Activated CD4-positive, alpha-beta T cell treated with anti-CD3 and anti-CD28 coated beads for 36 hours (primary cell): ENCODE measurements at regions not wholly inside any gene's neighbourhood (a gene's known extent, or its start where the extent isn't known, plus 50 kb on each side); places are given as distances from the start of the nearest gene placed in this dataset.

Source experiments
- ATAC-seq: fragments of 200-7000 bp; cut with Tn5 transposase; one replicate; pipeline ENCODE4 v1.10.0; 2021; ENCODE audit warnings: mild to moderate bottlenecking, moderate library complexity
- CTCF ChIA-PET: fragments of 350-600 bp; sonication (Branson Sonifier 250); formaldehyde crosslinking; loops from one replicate; lab custom pipeline; 2021; ENCODE audit warnings: antibody characterized with exemption; lab: Charles Lee
- POLR2A ChIA-PET: fragments of 350-600 bp; sonication (Branson Sonifier 250); formaldehyde crosslinking; loops from one replicate; lab custom pipeline; 2021; ENCODE audit warnings: antibody characterized with exemption, inconsistent platforms; lab: Charles Lee
- DNase-seq: peaks from one replicate; pipeline ENCODE4 v3.0.0-alpha.2; 2020
- H3K27ac Mint-ChIP-seq: one replicate; pipeline ENCODE4 v1.8.0; 2021; ENCODE audit warnings: mixed read lengths
- H3K27me3 Mint-ChIP-seq: one replicate; pipeline ENCODE4 v1.8.0; 2021; ENCODE audit warnings: mixed read lengths
- H3K36me3 Mint-ChIP-seq: one replicate; pipeline ENCODE4 v1.8.0; 2021; ENCODE audit warnings: low read depth, mixed read lengths
- H3K4me1 Mint-ChIP-seq: one replicate; pipeline ENCODE4 v1.8.0; 2021; ENCODE audit warnings: mixed read lengths
- H3K4me3 Mint-ChIP-seq: one replicate; pipeline ENCODE4 v1.8.0; 2021; ENCODE audit warnings: mild to moderate bottlenecking, moderate library complexity, mixed read lengths
- H3K9me3 Mint-ChIP-seq: one replicate; pipeline ENCODE4 v1.8.0; 2021; ENCODE audit warnings: low read depth, mixed read lengths
- intact Hi-C, 2 experiments: fragments of 100-400 bp; cut with DNase I in 1 of 2; cut with micrococcal nuclease in 1 of 2; formaldehyde crosslinking; loops; one replicate each; pipeline versions ENCODE4 v1.14.2 to v1.15.1; 2022 to 2024; cut with DNase I, micrococcal nuclease

- Mint-ChIP-seq H3K27me3 (no peaks in the 10 kb centered on the region), H3K9me3 (no peaks in the 10 kb centered on the region), H3K36me3 (no peaks in the 10 kb centered on the region), H3K4me1 (no peaks in the 10 kb centered on the region), H3K27ac (no peak overlapping the region), H3K4me3 (no peak overlapping the region)
- intact Hi-C loops: no loop called here
- ChIA-PET POLR2A (no interaction called here), CTCF (no interaction called here)
- ATAC-seq (no peak), DNase-seq (no peak)
Measured at GRCh38 chr11:97332271-97332670, 942.5 kb downstream of the JRKL start.

GRCh38 chr11:97336064-97336463, 946.3 kb downstream of the JRKL start:
- no peak overlapping the region for H3K4me3 Mint-ChIP-seq
- H3K4me1 Mint-ChIP-seq: no peaks in the 10 kb centered on the region
- no peaks in the 10 kb centered on the region for H3K36me3 Mint-ChIP-seq
- intact Hi-C loops: no loop called here
- H3K9me3 Mint-ChIP-seq: no peaks in the 10 kb centered on the region
- no peak overlapping the region for H3K27ac Mint-ChIP-seq
- no peaks in the 10 kb centered on the region for H3K27me3 Mint-ChIP-seq
- no peak for DNase-seq
- CTCF ChIA-PET: interaction anchor here (0.8 kb wide), 1 partner anchor 18 kb away, joined by 3 read pairs; no protein-coding TSS in a partner anchor
- no peak for ATAC-seq
- POLR2A ChIA-PET: no interaction called here

- no peak for DNase-seq
- Mint-ChIP-seq H3K36me3 (no peaks in the 10 kb centered on the region), H3K9me3 (peaks cover 2% of the 10 kb centered on the region), H3K27ac (no peak overlapping the region), H3K4me1 (no peaks in the 10 kb centered on the region), H3K4me3 (no peak overlapping the region), H3K27me3 (no peaks in the 10 kb centered on the region)
- intact Hi-C loops: no loop called here
- ChIA-PET POLR2A (no interaction called here), CTCF (no interaction called here)
- ATAC-seq: no peak
Measured at GRCh38 chr11:97345032-97345431, 955.2 kb downstream of the JRKL start.

- Mint-ChIP-seq H3K4me3 (no peak overlapping the region), H3K27me3 (no peaks in the 10 kb centered on the region), H3K27ac (no peak overlapping the region), H3K4me1 (no peaks in the 10 kb centered on the region), H3K9me3 (peaks cover 6% of the 10 kb centered on the region), H3K36me3 (no peaks in the 10 kb centered on the region)
- no peak for ATAC-seq
- intact Hi-C loops: no loop called here
- CTCF ChIA-PET: no interaction called here
- POLR2A ChIA-PET: no interaction called here
- DNase-seq: no peak
Measured at GRCh38 chr11:97349201-97349600, 959.4 kb downstream of the JRKL start.

- no peak overlapping the region for H3K4me3 Mint-ChIP-seq
- DNase-seq (no peak), ATAC-seq (no peak)
- H3K27ac Mint-ChIP-seq: no peak overlapping the region
- CTCF ChIA-PET: no interaction called here
- intact Hi-C loops: no loop called here
- no peaks in the 10 kb centered on the region for H3K4me1 Mint-ChIP-seq
- POLR2A ChIA-PET: no interaction called here
- no peaks in the 10 kb centered on the region for H3K36me3 Mint-ChIP-seq
- H3K9me3 Mint-ChIP-seq: peaks cover 6% of the 10 kb centered on the region
- no peaks in the 10 kb centered on the region for H3K27me3 Mint-ChIP-seq
Measured at GRCh38 chr11:97351939-97352338, 962.1 kb downstream of the JRKL start.

- Mint-ChIP-seq H3K4me1 (no peaks in the 10 kb centered on the region), H3K4me3 (no peak overlapping the region), H3K36me3 (no peaks in the 10 kb centered on the region), H3K27me3 (no peaks in the 10 kb centered on the region), H3K27ac (no peak overlapping the region), H3K9me3 (peaks cover 3% of the 10 kb centered on the region)
- ChIA-PET CTCF (interaction anchor here (1.0 kb wide), 1 partner anchor 18 kb away, joined by 3 read pairs; no protein-coding TSS in a partner anchor), POLR2A (no interaction called here)
- no peak for ATAC-seq
- intact Hi-C loops: no loop called here
- no peak for DNase-seq
Measured at GRCh38 chr11:97354026-97354425, 964.2 kb downstream of the JRKL start.

GRCh38 chr11:97354576-97354975, 964.8 kb downstream of the JRKL start:
- no peaks in the 10 kb centered on the region for H3K4me1 Mint-ChIP-seq
- CTCF ChIA-PET: interaction anchor here (1.0 kb wide), 1 partner anchor 19 kb away, joined by 3 read pairs; no protein-coding TSS in a partner anchor
- no peak overlapping the region for H3K27ac Mint-ChIP-seq

GRCh38 chr11:97355230-97355629, 965.4 kb downstream of the JRKL start:
- CTCF ChIA-PET: no interaction called here
- Mint-ChIP-seq H3K9me3 (peaks cover 3% of the 10 kb centered on the region), H3K36me3 (no peaks in the 10 kb centered on the region), H3K4me1 (no peaks in the 10 kb centered on the region), H3K27ac (no peak overlapping the region), H3K4me3 (no peak overlapping the region), H3K27me3 (no peaks in the 10 kb centered on the region)
- ATAC-seq: no peak
- POLR2A ChIA-PET: no interaction called here
- no peak for DNase-seq
- intact Hi-C loops: no loop called here

More at GRCh38 chr11:97354576-97354975, 964.8 kb downstream of the JRKL start:
- peaks cover 3% of the 10 kb centered on the region for H3K9me3 Mint-ChIP-seq
- no peak overlapping the region for H3K4me3 Mint-ChIP-seq
- H3K27me3 Mint-ChIP-seq: no peaks in the 10 kb centered on the region
- no peaks in the 10 kb centered on the region for H3K36me3 Mint-ChIP-seq
- intact Hi-C loops: no loop called here
- ATAC-seq (no peak), DNase-seq (no peak)
- POLR2A ChIA-PET: no interaction called here

GRCh38 chr11:97356144-97356543, 966.3 kb downstream of the JRKL start:
- no peak for ATAC-seq
- POLR2A ChIA-PET: no interaction called here
- Mint-ChIP-seq H3K27ac (no peak overlapping the region), H3K4me3 (no peak overlapping the region), H3K36me3 (no peaks in the 10 kb centered on the region), H3K27me3 (no peaks in the 10 kb centered on the region), H3K9me3 (peaks cover 3% of the 10 kb centered on the region), H3K4me1 (no peaks in the 10 kb centered on the region)
- DNase-seq: no peak
- CTCF ChIA-PET: no interaction called here
- intact Hi-C loops: no loop called here

GRCh38 chr11:97359016-97359415, 969.2 kb downstream of the JRKL start:
- ATAC-seq (no peak), DNase-seq (no peak)
- intact Hi-C loops: no loop called here
- Mint-ChIP-seq H3K27me3 (no peaks in the 10 kb centered on the region), H3K9me3 (peaks cover under 1% of the 10 kb centered on the region), H3K4me3 (no peak overlapping the region), H3K36me3 (no peaks in the 10 kb centered on the region), H3K4me1 (no peaks in the 10 kb centered on the region), H3K27ac (no peak overlapping the region)
- CTCF ChIA-PET: no interaction called here
- POLR2A ChIA-PET: no interaction called here

- no peaks in the 10 kb centered on the region for H3K36me3 Mint-ChIP-seq
- H3K27me3 Mint-ChIP-seq: no peaks in the 10 kb centered on the region
- peaks cover 10% of the 10 kb centered on the region for H3K9me3 Mint-ChIP-seq
- H3K4me3 Mint-ChIP-seq: no peak overlapping the region
- CTCF ChIA-PET: no interaction called here
- ATAC-seq: no peak
- no peaks in the 10 kb centered on the region for H3K4me1 Mint-ChIP-seq
- intact Hi-C loops: no loop called here
- no peak for DNase-seq
- no peak overlapping the region for H3K27ac Mint-ChIP-seq
- POLR2A ChIA-PET: no interaction called here
Measured at GRCh38 chr11:97361812-97362378, 972.1 kb downstream of the JRKL start.

GRCh38 chr11:97363331-97363730, 973.5 kb downstream of the JRKL start:
- Mint-ChIP-seq H3K4me3 (no peak overlapping the region), H3K9me3 (peaks cover 10% of the 10 kb centered on the region), H3K27me3 (no peaks in the 10 kb centered on the region), H3K27ac (no peak overlapping the region), H3K4me1 (no peaks in the 10 kb centered on the region), H3K36me3 (no peaks in the 10 kb centered on the region)
- no peak for ATAC-seq
- ChIA-PET POLR2A (no interaction called here), CTCF (no interaction called here)
- intact Hi-C loops: no loop called here
- no peak for DNase-seq
